ENCODE measurements at regions not wholly inside any gene's neighbourhood (a gene's known extent, or its start where the extent isn't known, plus 50 kb on each side); places are given as distances from the start of the nearest gene placed in this dataset.
"Not testable (repeated sequence)": the region's sequence is repeated elsewhere in the genome, so short reads cannot be mapped to it uniquely, and the experiment has no call there.

GRCh38 chr6:106884576-106884975 lies 90.0 kb downstream of the CD24 start:
- DNase-seq (ENCODE audit: low read depth, low spot score) = no peak

DNA sequence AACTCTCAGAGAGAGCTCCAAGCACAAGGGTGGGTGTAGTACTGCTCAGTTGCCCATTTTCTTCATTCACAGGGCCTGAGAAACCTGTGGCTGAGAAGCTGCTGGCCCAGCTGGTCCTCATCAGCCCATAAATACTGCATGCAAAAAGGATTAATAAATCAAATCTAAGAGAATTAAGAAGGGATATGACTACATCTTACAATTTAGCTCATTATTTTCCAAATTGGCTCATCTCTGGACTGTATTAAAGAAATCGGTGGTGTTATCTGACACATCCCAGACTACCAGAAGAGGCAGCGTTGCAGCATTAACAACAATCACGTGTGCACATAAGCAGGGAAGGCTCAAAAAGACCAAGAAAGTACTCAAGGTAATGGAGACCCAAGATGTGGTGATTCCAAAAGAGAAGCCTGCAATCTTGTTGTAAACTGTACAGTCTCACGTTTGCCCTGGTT lies 90.7 kb downstream of the CD24 start:
- no peak for DNase-seq (ENCODE audit: low read depth, low spot score)

- DNase-seq (ENCODE audit: low read depth, low spot score) = no peak
Observed at GRCh38 chr6:106882601-106883518, 91.7 kb downstream of the CD24 start.

GRCh38 chr6:106882138-106882537 lies 92.4 kb downstream of the CD24 start:
- DNase-seq (ENCODE audit: low read depth, low spot score) = no peak

DNA sequence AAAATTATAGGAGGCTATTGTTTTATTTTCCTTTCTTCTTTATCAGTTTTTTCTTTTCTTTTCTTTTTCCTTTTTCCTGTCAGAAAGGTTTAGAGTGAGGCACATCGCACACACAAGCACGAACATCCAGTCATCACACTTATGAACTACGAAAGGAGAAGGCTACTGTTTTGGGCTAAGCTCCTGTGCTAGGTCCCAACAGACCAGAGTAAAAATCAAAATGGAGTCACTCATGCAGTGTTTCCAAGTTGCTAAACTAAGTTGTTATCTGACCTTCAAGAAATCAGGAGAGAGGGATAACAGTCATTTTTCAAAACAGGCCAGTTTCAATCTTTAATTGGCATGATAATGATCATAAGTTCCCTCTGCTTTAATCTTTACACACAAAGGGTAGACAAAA lies 93.6 kb downstream of the CD24 start:
- DNase-seq (ENCODE audit: low read depth, low spot score) = no peak

DNA sequence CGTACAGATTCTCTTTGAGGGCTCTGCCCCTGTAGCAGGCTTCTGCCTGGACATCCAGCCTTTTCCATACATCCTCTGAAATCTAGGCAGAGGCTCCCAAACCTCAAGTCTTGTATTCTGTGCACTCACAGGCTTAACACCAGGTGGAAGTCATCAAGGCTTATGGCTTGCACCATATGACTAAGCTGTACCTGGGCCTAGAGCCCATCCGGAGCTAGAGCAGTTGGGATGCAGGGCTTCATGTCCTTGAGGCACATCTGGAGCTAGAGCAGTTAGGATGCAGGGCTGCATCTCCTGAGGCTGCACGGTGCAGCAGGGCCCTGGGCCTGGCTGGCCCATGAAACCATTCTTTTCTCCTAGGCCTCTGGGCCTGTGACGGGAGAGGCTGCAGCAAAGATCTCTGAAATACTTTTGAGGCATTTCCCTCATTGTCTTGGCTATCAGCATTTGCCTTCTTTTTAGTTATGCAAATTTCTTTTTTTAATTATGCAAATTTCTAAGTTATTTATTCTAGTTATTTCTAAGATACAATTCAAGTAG lies 98.7 kb downstream of the CD24 start:
- no peak for DNase-seq (ENCODE audit: low read depth, low spot score)

GRCh38 chr6:106874481-106874880 lies 100.0 kb downstream of the CD24 start:
- no peak for DNase-seq (ENCODE audit: low read depth, low spot score)

GRCh38 chr6:106872049-106872448 lies 102.5 kb downstream of the CD24 start:
- DNase-seq (ENCODE audit: low read depth, low spot score) = no peak

GRCh38 chr6:106870824-106871717 lies 103.5 kb downstream of the CD24 start:
- no peak for DNase-seq (ENCODE audit: low read depth, low spot score)

DNA sequence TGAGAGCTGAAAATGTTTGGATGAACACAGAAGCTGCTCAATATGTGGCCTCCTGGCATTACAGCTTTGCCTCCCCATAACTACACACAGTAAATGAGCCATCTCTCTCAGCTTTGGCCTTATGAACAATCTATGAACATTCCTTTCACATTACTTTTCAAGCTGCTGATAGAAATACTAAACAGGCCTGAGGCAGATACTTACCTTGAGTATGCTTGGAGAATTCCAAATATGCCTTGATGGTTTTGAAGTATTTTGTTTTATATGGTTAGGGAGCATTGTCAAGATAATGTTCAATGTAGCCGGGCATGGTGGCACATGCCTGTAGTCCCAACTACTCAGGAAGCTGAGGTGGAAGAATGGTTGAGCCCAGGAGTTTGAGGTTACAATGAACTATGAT lies 104.5 kb downstream of the CD24 start:
- DNase-seq (ENCODE audit: low read depth, low spot score) = no peak

GRCh38 chr6:106869203-106869602 lies 105.3 kb downstream of the CD24 start:
- DNase-seq (ENCODE audit: low read depth, low spot score) = no peak

DNA sequence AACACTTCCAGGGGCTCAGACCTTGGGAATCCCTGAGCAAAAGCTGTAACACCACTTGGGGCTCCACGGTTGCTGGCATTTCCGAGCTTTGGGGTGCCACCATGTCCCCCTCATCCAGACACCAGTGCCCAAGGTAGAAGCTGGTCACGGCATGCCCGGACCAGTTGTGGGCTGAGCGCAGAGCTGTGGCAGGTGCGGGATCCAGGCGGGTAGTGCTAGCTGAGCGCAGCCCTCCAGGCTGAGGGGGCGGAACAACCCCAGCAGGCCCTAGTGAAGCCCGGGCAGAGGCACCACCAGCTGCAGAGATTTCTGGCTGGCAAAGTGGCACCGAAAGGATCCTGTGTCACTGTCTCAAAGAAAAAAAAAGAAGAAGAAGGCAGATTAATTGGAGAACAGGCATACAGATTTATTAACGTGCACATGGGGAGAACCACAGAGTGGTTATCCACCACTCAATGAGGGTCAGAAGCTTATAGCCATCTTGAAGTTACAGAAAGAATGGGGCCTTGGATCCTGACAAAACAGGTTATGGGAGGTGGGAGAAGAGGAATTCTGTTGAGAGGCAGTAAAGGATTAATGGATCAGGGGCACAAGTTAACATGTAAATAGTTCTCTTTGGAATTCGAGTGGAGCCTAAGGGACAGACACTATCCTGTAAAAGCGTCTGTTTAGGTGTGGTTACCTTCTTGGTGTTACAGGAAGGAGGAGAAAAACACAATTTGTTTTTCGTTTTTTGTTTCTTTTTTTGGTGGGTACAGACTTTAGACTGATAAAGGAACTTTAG lies 107.5 kb downstream of the CD24 start:
- DNase-seq (ENCODE audit: low read depth, low spot score) = no peak

DNA sequence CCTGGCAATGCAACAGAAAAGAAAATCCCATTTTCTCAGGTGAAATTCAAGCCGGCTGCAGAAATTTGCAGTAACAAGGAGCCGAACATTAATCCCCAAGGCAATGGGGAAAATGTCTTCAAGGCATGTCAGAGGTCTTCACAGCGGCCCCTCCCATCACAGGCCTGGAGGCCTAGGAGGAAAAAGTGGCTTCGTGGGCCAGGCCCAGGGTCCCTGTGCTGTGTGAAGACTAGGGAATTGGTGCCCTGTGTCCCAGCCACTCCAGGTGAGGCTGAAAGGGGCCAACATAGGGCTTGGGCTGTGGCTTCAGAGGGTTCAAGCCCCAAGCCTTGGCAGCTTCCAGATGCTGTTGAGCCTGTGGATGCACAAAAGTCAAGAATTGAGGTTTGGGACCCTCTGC lies 111.7 kb downstream of the CD24 start:
- no peak for DNase-seq (ENCODE audit: low read depth, low spot score)

- DNase-seq (ENCODE audit: low read depth, low spot score) = no peak
Observed at GRCh38 chr6:106860940-106861339, 113.6 kb downstream of the CD24 start.

DNA sequence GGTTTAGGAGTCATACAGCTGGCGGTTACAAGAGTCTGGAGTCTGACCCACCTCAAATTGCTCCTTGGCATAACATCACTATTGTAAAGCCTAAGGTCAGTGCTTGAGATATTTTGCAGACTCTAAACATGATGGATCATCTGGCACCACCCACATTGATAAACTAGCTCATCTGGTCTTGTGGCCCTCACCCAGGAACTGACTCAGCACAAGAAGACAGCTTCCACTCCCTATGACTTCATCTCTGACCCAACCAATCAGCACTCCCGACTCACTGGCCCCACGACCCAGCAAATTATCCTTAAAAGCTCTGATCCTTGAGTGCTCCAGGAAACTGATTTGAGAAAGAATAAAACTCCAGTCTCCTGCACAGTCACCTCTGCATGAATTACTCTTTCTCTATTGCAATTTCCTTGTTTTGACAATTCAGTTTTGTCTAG lies 115.9 kb downstream of the CD24 start:
- no peak for DNase-seq (ENCODE audit: low read depth, low spot score)

GRCh38 chr6:106857771-106858652 lies 116.5 kb downstream of the CD24 start:
- DNase-seq (ENCODE audit: low read depth, low spot score) = no peak

DNA sequence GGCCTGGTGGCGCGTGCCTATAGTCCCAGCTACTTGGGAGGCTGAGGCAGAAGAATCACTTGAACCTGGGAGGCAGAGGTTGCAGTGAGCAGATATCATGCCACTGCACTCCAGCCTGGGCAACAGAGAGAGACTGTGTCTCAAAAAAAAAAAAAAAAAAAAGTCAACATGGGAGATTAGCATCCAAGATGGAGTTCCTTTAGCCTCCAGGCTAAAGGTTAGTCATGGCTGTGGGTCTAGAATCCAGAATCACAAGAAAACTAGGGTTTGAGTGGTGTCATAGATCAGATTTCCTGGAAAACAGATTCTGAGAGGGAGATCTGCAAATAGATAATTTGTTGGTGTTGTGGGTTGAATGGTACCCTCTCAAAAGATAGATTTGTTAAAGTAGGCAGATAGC lies 117.2 kb downstream of the CD24 start:
- not testable (repeated sequence) for DNase-seq (ENCODE audit: low read depth, low spot score)

DNA sequence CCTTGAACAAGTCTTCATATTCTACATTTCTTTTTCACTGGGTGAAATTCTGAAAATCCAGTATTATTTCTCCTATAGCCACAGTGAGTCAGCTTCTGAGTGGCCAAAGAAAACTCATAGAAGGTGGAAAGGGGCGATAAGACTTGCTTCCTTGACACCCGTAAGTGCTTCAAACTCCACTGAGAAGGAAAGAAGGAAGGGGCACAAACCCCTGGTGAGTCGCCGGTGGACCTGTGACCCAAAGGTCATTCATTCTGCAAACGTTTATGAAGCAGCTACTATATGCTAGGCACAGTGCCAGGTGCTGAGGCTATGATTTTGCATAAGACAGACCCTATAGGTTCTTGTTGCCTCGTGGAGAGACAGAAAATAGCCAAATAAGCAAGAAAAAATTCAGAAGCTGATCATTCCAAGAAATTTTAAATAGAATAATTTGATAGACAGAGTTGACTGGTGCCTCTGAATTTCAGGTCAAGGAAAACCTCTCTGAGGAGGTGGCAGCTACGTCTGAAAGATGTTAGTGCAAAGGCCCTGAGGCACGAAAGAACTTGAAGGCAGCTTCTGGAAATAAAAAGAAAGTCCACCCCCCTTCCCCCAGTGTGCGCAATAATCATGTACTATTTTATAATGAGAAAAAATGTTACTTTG lies 118.2 kb downstream of the CD24 start:
- no peak for DNase-seq (ENCODE audit: low read depth, low spot score)

GRCh38 chr6:106855117-106855516 lies 119.4 kb downstream of the CD24 start:
- DNase-seq (ENCODE audit: low read depth, low spot score) = no peak

Measured in brain pericyte (primary cell).